HG02623 (cell line): ENCODE measurements at regions not wholly inside any gene's neighbourhood (a gene's known extent, or its start where the extent isn't known, plus 50 kb on each side); places are given as distances from the start of the nearest gene placed in this dataset.
A peak's percentile ranks its signal among the peaks of the same experiment; 100 is the strongest.

ENCODE experiments used
- ATAC-seq: cut with Tn5 transposase; IDR thresholded peaks from one replicate; pipeline ENCODE4 v1.9.1; 2021; ENCODE audit warnings: moderate library complexity; ENCODE audit not compliant: unreplicated experiment

GRCh38 chr1:238088560-238089290, 198.0 kb upstream of the ZP4 start:
- no peak for ATAC-seq

- no peak for ATAC-seq
Measured at GRCh38 chr1:238073991-238074390, 183.3 kb upstream of the ZP4 start.

- ATAC-seq = no peak
Measured at GRCh38 chr1:238071061-238071460, 180.3 kb upstream of the ZP4 start.

- ATAC-seq = peak; percentile 34
Measured at GRCh38 chr1:238063454-238063853, 172.7 kb upstream of the ZP4 start.

GRCh38 chr1:238061967-238062613, 171.4 kb upstream of the ZP4 start:
- peak; percentile 58 for ATAC-seq

GRCh38 chr1:238060061-238060460, 169.3 kb upstream of the ZP4 start:
- peak; percentile 55 for ATAC-seq

- no peak for ATAC-seq
Measured at GRCh38 chr1:238052496-238053266, 162.0 kb upstream of the ZP4 start.

- no peak for ATAC-seq
Measured at GRCh38 chr1:238029126-238029525, 138.4 kb upstream of the ZP4 start.

GRCh38 chr1:238027366-238027765, 136.6 kb upstream of the ZP4 start:
- ATAC-seq = no peak

- no peak for ATAC-seq
Measured at GRCh38 chr1:238023137-238023536, 132.4 kb upstream of the ZP4 start.

GRCh38 chr1:238018214-238018613, 127.5 kb upstream of the ZP4 start:
- ATAC-seq = no peak

GRCh38 chr1:238006779-238007178, 116.1 kb upstream of the ZP4 start:
- no peak for ATAC-seq

- ATAC-seq = no peak
Measured at GRCh38 chr1:238005116-238005515, 114.4 kb upstream of the ZP4 start.

GRCh38 chr1:238001818-238002217, 111.1 kb upstream of the ZP4 start:
- ATAC-seq = no peak

GRCh38 chr1:237999426-238000052, 108.8 kb upstream of the ZP4 start:
- ATAC-seq = no peak

- no peak for ATAC-seq
Measured at GRCh38 chr1:237998581-237998980, 107.9 kb upstream of the ZP4 start.

- ATAC-seq = no peak
Measured at GRCh38 chr1:237983496-237983895, 92.8 kb upstream of the ZP4 start.

GRCh38 chr1:237981223-237981622, 90.5 kb upstream of the ZP4 start:
- no peak for ATAC-seq

GRCh38 chr1:237976331-237976730, 85.6 kb upstream of the ZP4 start:
- no peak for ATAC-seq

- no peak for ATAC-seq
Measured at GRCh38 chr1:237975903-237976302, 85.2 kb upstream of the ZP4 start.

GRCh38 chr1:237975376-237975775, 84.7 kb upstream of the ZP4 start:
- ATAC-seq = no peak
